Stimulated activated CD8-positive, alpha-beta memory T cell treated with anti-CD3 and anti-CD28 coated beads, Interleukin-4, amount 100 ng/mL, for 4 hours (primary cell): ENCODE measurements at regions not wholly inside any gene's neighbourhood (a gene's known extent, or its start where the extent isn't known, plus 50 kb on each side); places are given as distances from the start of the nearest gene placed in this dataset.
"Not testable (repeated sequence)": the region's sequence is repeated elsewhere in the genome, so short reads cannot be mapped to it uniquely, and the experiment has no call there.

Experiments used
- DNase-seq, 2 donors: peaks; one replicate each; pipeline ENCODE4 v3.0.0-alpha.2; 2020; ENCODE audit warnings: low read depth in 2 of 2, low spot score in 1 of 2

GRCh38 chr16:80260906-80261311, 279.9 kb upstream of the DYNLRB2 start:
- no peak for DNase-seq

- no peak for DNase-seq
Observed at GRCh38 chr16:80259290-80259805, 281.4 kb upstream of the DYNLRB2 start.

- DNase-seq = no peak
Observed at GRCh38 chr16:80258407-80258806, 282.4 kb upstream of the DYNLRB2 start.

- DNase-seq = no peak
Observed at GRCh38 chr16:80254970-80255369, 285.8 kb upstream of the DYNLRB2 start.

- DNase-seq = no peak
Observed at GRCh38 chr16:80253741-80254140, 287.1 kb upstream of the DYNLRB2 start.

GRCh38 chr16:80250381-80250780, 290.4 kb upstream of the DYNLRB2 start:
- no peak for DNase-seq

GRCh38 chr16:80243303-80243702, 297.5 kb upstream of the DYNLRB2 start:
- DNase-seq = not testable (repeated sequence)

GRCh38 chr16:80242279-80242678, 298.5 kb upstream of the DYNLRB2 start:
- DNase-seq = not testable (repeated sequence)

- DNase-seq = no peak
Observed at GRCh38 chr16:80233097-80233835, 307.5 kb upstream of the DYNLRB2 start.

GRCh38 chr16:80231888-80232287, 308.9 kb upstream of the DYNLRB2 start:
- DNase-seq = no peak

- DNase-seq = no peak
Observed at GRCh38 chr16:80231121-80231520, 309.7 kb upstream of the DYNLRB2 start.

- no peak for DNase-seq
Observed at GRCh38 chr16:80230328-80231120, 310.3 kb upstream of the DYNLRB2 start.

- no peak for DNase-seq
Observed at GRCh38 chr16:80226499-80226898, 314.3 kb upstream of the DYNLRB2 start.

- DNase-seq = no peak
Observed at GRCh38 chr16:80210787-80211186, 330.0 kb upstream of the DYNLRB2 start.

GRCh38 chr16:80208743-80209142, 332.1 kb upstream of the DYNLRB2 start:
- DNase-seq = no peak

GRCh38 chr16:80208015-80208414, 332.8 kb upstream of the DYNLRB2 start:
- DNase-seq = no peak

GRCh38 chr16:80203821-80204220, 337.0 kb upstream of the DYNLRB2 start:
- DNase-seq = no peak

- no peak for DNase-seq
Observed at GRCh38 chr16:80202831-80203413, 337.9 kb upstream of the DYNLRB2 start.

- DNase-seq = no peak
Observed at GRCh38 chr16:80200079-80200478, 340.7 kb upstream of the DYNLRB2 start.

- DNase-seq = no peak
Observed at GRCh38 chr16:80199614-80200013, 341.2 kb upstream of the DYNLRB2 start.

- no peak for DNase-seq
Observed at GRCh38 chr16:80198311-80199299, 342.2 kb upstream of the DYNLRB2 start.
